H9 (cell line): ENCODE measurements at regions not wholly inside any gene's neighbourhood (a gene's known extent, or its start where the extent isn't known, plus 50 kb on each side); places are given as distances from the start of the nearest gene placed in this dataset.

Source experiments
- DNase-seq: peaks from one replicate; pipeline ENCODE4 v3.0.0-alpha.2; 2017
- H2AFZ ChIP-seq: one replicate; pipeline ENCODE4 v1.6.1; 2013; ENCODE audit warnings: mild to moderate bottlenecking, low read length, control low read depth, moderate library complexity
- H2AK5ac ChIP-seq: 2 replicates; pipeline ENCODE4 v1.6.1; 2013; ENCODE audit warnings: low read length, control low read depth, mixed read lengths; ENCODE audit not compliant: insufficient read length
- H2BK120ac ChIP-seq: one replicate; pipeline ENCODE4 v1.6.1; 2013; ENCODE audit warnings: low read depth, mild to moderate bottlenecking, low read length, control low read depth, inconsistent platforms; ENCODE audit not compliant: poor library complexity, severe bottlenecking
- H2BK12ac ChIP-seq: 2 replicates; pipeline ENCODE4 v1.6.1; 2013; ENCODE audit warnings: low read length, control low read depth, mixed read lengths, low read depth; ENCODE audit not compliant: insufficient read length
- H2BK15ac ChIP-seq: 2 replicates; pipeline ENCODE4 v1.6.1; 2013; ENCODE audit warnings: low read depth, low read length, control low read depth
- H2BK20ac ChIP-seq: one replicate; pipeline ENCODE4 v1.6.1; 2013; ENCODE audit warnings: low read depth, mild to moderate bottlenecking, low read length, control low read depth, inconsistent platforms; ENCODE audit not compliant: poor library complexity, severe bottlenecking
- H2BK5ac ChIP-seq: 2 replicates; pipeline ENCODE4 v1.6.1; 2013; ENCODE audit warnings: low read length, control low read depth, mixed read lengths; ENCODE audit not compliant: insufficient read length
- H3K14ac ChIP-seq: 2 replicates; pipeline ENCODE4 v1.6.1; 2013; ENCODE audit warnings: low read length, control low read depth; ENCODE audit not compliant: insufficient read depth
- H3K18ac ChIP-seq: 2 replicates; pipeline ENCODE4 v1.6.1; 2013; ENCODE audit warnings: low read depth, mild to moderate bottlenecking, mixed read lengths, low read length, control low read depth; ENCODE audit not compliant: insufficient read length
- H3K23ac ChIP-seq: 2 replicates; pipeline ENCODE4 v1.6.1; 2013; ENCODE audit warnings: low read length, control low read depth, mixed read lengths, low read depth; ENCODE audit not compliant: insufficient read length
- H3K23me2 ChIP-seq: 2 replicates; pipeline ENCODE4 v1.6.1; 2013; ENCODE audit warnings: low read depth, mild to moderate bottlenecking, mixed read lengths, low read length, control low read depth; ENCODE audit not compliant: insufficient read length, poor library complexity, severe bottlenecking
- H3K27ac ChIP-seq: 2 replicates; pipeline ENCODE4 v1.5.1; 2013; ENCODE audit warnings: low read length, control low read depth, mixed read lengths, low read depth; ENCODE audit not compliant: insufficient read length
- H3K27me3 ChIP-seq: 2 replicates; pipeline ENCODE4 v1.6.1; 2013; ENCODE audit warnings: low read length, control low read depth, inconsistent platforms; ENCODE audit not compliant: insufficient read depth
- H3K4ac ChIP-seq: 2 replicates; pipeline ENCODE4 v1.6.1; 2013; ENCODE audit warnings: low read depth, mild to moderate bottlenecking, control low read depth, inconsistent platforms, low read length, moderate library complexity
- H3K4me1 ChIP-seq: 2 replicates; pipeline ENCODE4 v1.6.1; 2013; ENCODE audit warnings: low read length, control low read depth, inconsistent platforms; ENCODE audit not compliant: insufficient read depth
- H3K4me2 ChIP-seq: 2 replicates; pipeline ENCODE4 v1.6.1; 2013; ENCODE audit warnings: low read length, control low read depth, mixed read lengths; ENCODE audit not compliant: insufficient read length, insufficient read depth
- H3K56ac ChIP-seq: 2 replicates; pipeline ENCODE4 v1.6.1; 2013; ENCODE audit warnings: low read depth, mild to moderate bottlenecking, mixed read lengths, low read length, control low read depth; ENCODE audit not compliant: insufficient read length
- H3K79me1 ChIP-seq: 2 replicates; pipeline ENCODE4 v1.6.1; 2013; ENCODE audit warnings: low read depth, mild to moderate bottlenecking, moderate library complexity, low read length, control low read depth, inconsistent platforms; ENCODE audit not compliant: insufficient read depth, poor library complexity, severe bottlenecking
- H3K79me2 ChIP-seq: 2 replicates; pipeline ENCODE4 v1.6.1; 2013; ENCODE audit warnings: low read length, control low read depth, inconsistent platforms; ENCODE audit not compliant: insufficient read depth
- H3K9ac ChIP-seq: 2 replicates; pipeline ENCODE4 v1.6.1; 2013; ENCODE audit warnings: low read length, control low read depth, mixed read lengths; ENCODE audit not compliant: insufficient read length; ENCODE audit errors: extremely low read depth
- H3K9me3 ChIP-seq: one replicate; pipeline ENCODE4 v1.6.1; 2013; ENCODE audit warnings: low read depth, low read length, inconsistent platforms; ENCODE audit not compliant: control insufficient read depth
- H3T11ph ChIP-seq: one replicate; pipeline ENCODE4 v1.6.1; 2013; ENCODE audit warnings: mild to moderate bottlenecking, low read length, control low read depth, inconsistent platforms
- H4K20me1 ChIP-seq: one replicate; pipeline ENCODE4 v1.6.1; 2013; ENCODE audit not compliant: control insufficient read depth, insufficient read length, insufficient read depth
- H4K5ac ChIP-seq: 2 replicates; pipeline ENCODE4 v1.6.1; 2013; ENCODE audit warnings: low read depth, mild to moderate bottlenecking, mixed read lengths, low read length, control low read depth; ENCODE audit not compliant: insufficient read length
- H4K8ac ChIP-seq: replicated peaks from 2 replicates; pipeline ENCODE4 v1.6.1; 2013; ENCODE audit warnings: low read length, control low read depth, mixed read lengths, low read depth; ENCODE audit not compliant: insufficient read length
- H4K91ac ChIP-seq: 2 replicates; pipeline ENCODE4 v1.6.1; 2013; ENCODE audit warnings: low read depth, mild to moderate bottlenecking, moderate library complexity, mixed read lengths, low read length, control low read depth; ENCODE audit not compliant: insufficient read length
- H3K27ac Mint-ChIP-seq, 3 experiments: 2 replicates in 2 of 3; 3 replicates in 1 of 3; pipeline ENCODE4 v1.8.0; 2020 to 2021; ENCODE audit warnings: mixed read lengths in 3 of 3, mild to moderate bottlenecking in 1 of 3, moderate library complexity in 1 of 3
- H3K27me3 Mint-ChIP-seq: 2 replicates; pipeline ENCODE4 v1.8.0; 2021; ENCODE audit warnings: low read depth, mild to moderate bottlenecking, moderate library complexity, mixed read lengths
- H3K36me3 Mint-ChIP-seq, 3 experiments: 2 replicates in 2 of 3; 3 replicates in 1 of 3; pipeline ENCODE4 v1.8.0; 2020 to 2021; ENCODE audit warnings: low read depth in 3 of 3, mixed read lengths in 3 of 3; ENCODE audit not compliant: insufficient read depth in 1 of 3
- H3K4me1 Mint-ChIP-seq, 2 experiments: 2 replicates each; pipeline ENCODE4 v1.8.0; 2020; ENCODE audit warnings: mixed read lengths in 2 of 2
- H3K4me3 Mint-ChIP-seq, 2 experiments: 2 replicates in 1 of 2; 3 replicates in 1 of 2; pipeline ENCODE4 v1.8.0; 2020 to 2021; ENCODE audit warnings: mild to moderate bottlenecking in 2 of 2, mixed read lengths in 2 of 2, moderate library complexity in 1 of 2
- H3K9me3 Mint-ChIP-seq, 2 experiments: 2 replicates in 1 of 2; 3 replicates in 1 of 2; pipeline ENCODE4 v1.8.0; 2020; ENCODE audit warnings: mild to moderate bottlenecking in 2 of 2, mixed read lengths in 2 of 2, moderate library complexity in 1 of 2
- CTCF ChIP-seq: fragments of 200-600 bp; sonication (generic); conservative IDR thresholded peaks from 3 replicates; pipeline ENCODE4 v1.8.0; 2021; ENCODE audit warnings: antibody characterized with exemption, mild to moderate bottlenecking
- WGBS: extraction: QIAGEN DNeasy Blood & Tissue Kit; methylation state at CpG from one replicate; pipeline ENCODE4 v1.1.7; 2013; ENCODE audit warnings: missing lambda C conversion rate, low lambda C conversion rate, mixed read lengths; ENCODE audit not compliant: insufficient read length; ENCODE audit errors: extremely low coverage; 5-methylcytosine and 5-hydroxymethylcytosine counted together

DNA sequence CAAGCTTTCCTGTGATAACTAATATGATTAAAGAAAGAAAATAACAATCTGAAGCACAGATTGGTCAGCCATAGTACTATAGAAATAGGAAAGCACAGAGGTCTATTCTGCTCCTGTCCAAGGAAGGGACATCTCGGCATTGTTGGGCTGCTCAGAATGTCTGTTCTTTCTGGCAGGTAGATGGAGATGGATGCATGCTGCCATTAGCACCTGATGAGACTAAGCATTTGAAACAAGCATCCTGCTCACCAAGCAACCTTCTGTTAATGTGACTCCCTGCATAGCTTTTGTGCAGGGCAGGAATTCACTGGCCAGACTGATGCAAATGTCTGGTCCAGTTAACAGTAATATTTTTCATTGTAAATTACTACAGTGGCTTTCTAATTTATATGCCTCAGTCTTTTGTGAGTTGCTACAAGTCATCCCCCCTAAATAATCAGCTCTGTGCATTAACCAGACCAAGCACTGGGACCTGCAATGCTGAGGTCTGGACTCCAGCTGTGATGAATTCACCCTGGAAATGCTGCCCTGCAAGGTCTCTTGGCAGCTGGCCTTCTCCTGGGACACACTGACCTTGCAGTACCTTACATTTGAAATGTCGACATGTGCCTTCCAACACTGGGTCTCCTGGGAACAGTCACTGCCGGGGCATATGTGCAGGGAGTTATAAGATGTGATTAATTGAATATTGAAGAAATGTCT lies 1123.7 kb downstream of the IGSF11 start:
- Histone ChIP-seq H2BK15ac (no peak overlapping the region), H2BK20ac (no peak overlapping the region), H2BK12ac (no peak overlapping the region), H3K4ac (no peak overlapping the region), H4K8ac (no peak overlapping the region), H3K23ac (no peak overlapping the region), H2AFZ (no peak overlapping the region), H3K14ac (no peak overlapping the region), H4K5ac (no peak overlapping the region), H3K56ac (no peak overlapping the region), H2BK5ac (no peak overlapping the region), H3K79me2 (no peaks in the 10 kb centered on the region), H3K23me2 (no peaks in the 10 kb centered on the region), H2AK5ac (no peak overlapping the region), H3K9me3 (no peaks in the 10 kb centered on the region), H3K9ac (no peak overlapping the region), H4K20me1 (no peaks in the 10 kb centered on the region), H3K18ac (no peak overlapping the region), H3K4me1 (peaks cover 6% of the 10 kb centered on the region), H3K27ac (no peak overlapping the region), H4K91ac (no peak overlapping the region), H3T11ph (no peak overlapping the region), H2BK120ac (no peak overlapping the region), H3K79me1 (no peaks in the 10 kb centered on the region), H3K4me2 (no peak overlapping the region), H3K27me3 (no peaks in the 10 kb centered on the region)
- H3K36me3 Mint-ChIP-seq: no peaks in the 10 kb centered on the region
- no peak for TF ChIP-seq CTCF
- peak overlapping the region; percentile 35 to 90 (median 43); a peak in 2 of 7 replicates for H3K27ac Mint-ChIP-seq
- WGBS: no CpG with 5 or more reads among the region's 3 CpGs
- H3K27me3 Mint-ChIP-seq: no peaks in the 10 kb centered on the region
- peaks cover 10 to 11% of the 10 kb centered on the region in 2 experiments for H3K4me1 Mint-ChIP-seq
- H3K9me3 Mint-ChIP-seq: no peaks in the 10 kb centered on the region
- peak overlapping the region in 1 of 2 experiments; percentile 14; a peak in 1 of 5 replicates for H3K4me3 Mint-ChIP-seq
- DNase-seq: peak; percentile 32
